MM.1S (cell line): ENCODE measurements at regions not wholly inside any gene's neighbourhood (a gene's known extent, or its start where the extent isn't known, plus 50 kb on each side); places are given as distances from the start of the nearest gene placed in this dataset.
A peak's percentile ranks its signal among the peaks of the same experiment; 100 is the strongest.

ENCODE experiments used
- DNase-seq: peaks from one replicate; pipeline ENCODE4 v3.0.0-alpha.2; 2015
- H2AFZ ChIP-seq: fragments of 300-600 bp; sonication (generic); 2 replicates; pipeline ENCODE4 v1.6.0; 2016; ENCODE audit warnings: antibody characterized with exemption, low read length
- H3F3A ChIP-seq: fragments of 300-600 bp; sonication (generic); 2 replicates; pipeline ENCODE4 v1.6.1; 2016; ENCODE audit warnings: mild to moderate bottlenecking, antibody characterized with exemption, low read length, moderate library complexity, mixed read lengths; ENCODE audit not compliant: insufficient read depth
- H3K27ac ChIP-seq: fragments of 300-600 bp; sonication (generic); 2 replicates; pipeline ENCODE4 v1.5.1; 2016; ENCODE audit warnings: mild to moderate bottlenecking, low read length
- H3K27me3 ChIP-seq: fragments of 300-600 bp; sonication (generic); replicated peaks from 2 replicates; pipeline ENCODE4 v1.6.0; 2016; ENCODE audit warnings: low read length; ENCODE audit not compliant: insufficient read depth
- H3K36me3 ChIP-seq: fragments of 300-600 bp; sonication (generic); replicated peaks from 2 replicates; pipeline ENCODE4 v1.6.1; 2016; ENCODE audit warnings: mild to moderate bottlenecking, low read length, mixed read lengths; ENCODE audit not compliant: insufficient read depth
- H3K4me1 ChIP-seq: fragments of 300-600 bp; sonication (generic); 2 replicates; pipeline ENCODE4 v1.6.1; 2016; ENCODE audit warnings: low read length, mixed read lengths
- H3K4me2 ChIP-seq: fragments of 300-600 bp; sonication (generic); 2 replicates; pipeline ENCODE4 v1.6.0; 2016; ENCODE audit warnings: low read depth, low read length
- H3K4me3 ChIP-seq: fragments of 300-600 bp; sonication (generic); 2 replicates; pipeline ENCODE4 v1.5.1; 2016; ENCODE audit warnings: low read length, mixed read lengths
- H3K79me2 ChIP-seq: fragments of 300-600 bp; sonication (generic); 2 replicates; pipeline ENCODE4 v1.6.1; 2016; ENCODE audit warnings: mixed run types, low read length, mixed read lengths
- H3K9ac ChIP-seq: fragments of 300-600 bp; sonication (generic); 2 replicates; pipeline ENCODE4 v1.6.1; 2016; ENCODE audit warnings: low read length, mixed read lengths
- H3K9me2 ChIP-seq: fragments of 300-600 bp; sonication (generic); replicated peaks from 2 replicates; pipeline ENCODE4 v1.6.1; 2016; ENCODE audit warnings: mild to moderate bottlenecking, low read length, mixed read lengths; ENCODE audit not compliant: insufficient read depth
- H3K9me3 ChIP-seq: fragments of 300-600 bp; sonication (generic); replicated peaks from 2 replicates; pipeline ENCODE4 v1.6.1; 2016; ENCODE audit warnings: mild to moderate bottlenecking, low read length, mixed read lengths; ENCODE audit not compliant: insufficient read depth
- H4K20me1 ChIP-seq: fragments of 300-600 bp; sonication (generic); 2 replicates; pipeline ENCODE4 v1.6.1; 2016; ENCODE audit warnings: mild to moderate bottlenecking, low read length, moderate library complexity, mixed read lengths; ENCODE audit not compliant: insufficient read depth
- CTCF ChIP-seq: fragments of 300-600 bp; sonication (generic); IDR thresholded peaks from 2 replicates; pipeline ENCODE4 v1.5.1; 2016; ENCODE audit warnings: antibody characterized with exemption, low read length, mixed read lengths
- EZH2 ChIP-seq: fragments of 300-600 bp; sonication (generic); optimal IDR thresholded peaks from 2 replicates; pipeline ENCODE3; 2017; ENCODE audit warnings: low read depth, mild to moderate bottlenecking, antibody characterized with exemption, low read length, mixed read lengths
- EZH2phosphoT487 ChIP-seq: fragments of 300-600 bp; sonication (generic); IDR thresholded peaks from 2 replicates; pipeline ENCODE4 v1.6.1; 2018; ENCODE audit warnings: antibody characterized with exemption, low read length

GRCh38 chr3:18258492-18258891 is 166.6 kb downstream of the SATB1 start:
- TF ChIP-seq EZH2phosphoT487 (no peak), EZH2 (no peak), CTCF (no peak)
- H3K27me3 ChIP-seq, result no peaks in the 10 kb centered on the region

GRCh38 chr3:18252578-18252977 is 172.6 kb downstream of the SATB1 start:
- DNase-seq, result no peak
- H3F3A ChIP-seq, result no peaks in the 10 kb centered on the region
- no peak overlapping the region for H3K9ac ChIP-seq
- no peaks in the 10 kb centered on the region for H3K9me2 ChIP-seq
- H3K4me3 ChIP-seq, result no peak overlapping the region
- H3K4me1 ChIP-seq, result no peaks in the 10 kb centered on the region
- H4K20me1 ChIP-seq, result no peaks in the 10 kb centered on the region
- no peaks in the 10 kb centered on the region for H3K27me3 ChIP-seq
- H3K79me2 ChIP-seq, result no peaks in the 10 kb centered on the region
- H3K4me2 ChIP-seq, result no peak overlapping the region
- H2AFZ ChIP-seq, result no peak overlapping the region
- no peaks in the 10 kb centered on the region for H3K9me3 ChIP-seq
- no peaks in the 10 kb centered on the region for H3K36me3 ChIP-seq
- H3K27ac ChIP-seq, result no peak overlapping the region
- no peak for TF ChIP-seq EZH2
- no peak for TF ChIP-seq EZH2phosphoT487

More at GRCh38 chr3:18258492-18258891, 166.6 kb downstream of the SATB1 start:
- no peaks in the 10 kb centered on the region for H3K4me1 ChIP-seq
- H3K9me3 ChIP-seq, result no peaks in the 10 kb centered on the region
- H3K36me3 ChIP-seq, result no peaks in the 10 kb centered on the region
- H3K27ac ChIP-seq, result no peak overlapping the region
- no peaks in the 10 kb centered on the region for H3K9me2 ChIP-seq
- no peak overlapping the region for H3K4me3 ChIP-seq
- no peaks in the 10 kb centered on the region for H4K20me1 ChIP-seq
- DNase-seq, result peak; percentile 62
- H3F3A ChIP-seq, result no peaks in the 10 kb centered on the region
- no peak overlapping the region for H3K9ac ChIP-seq
- H3K4me2 ChIP-seq, result no peak overlapping the region
- no peaks in the 10 kb centered on the region for H3K79me2 ChIP-seq
- no peak overlapping the region for H2AFZ ChIP-seq

- Histone ChIP-seq H3K4me1 (peaks cover 4% of the 10 kb centered on the region), H3K79me2 (no peaks in the 10 kb centered on the region), H3K9ac (no peak overlapping the region), H3K36me3 (no peaks in the 10 kb centered on the region), H3K4me2 (no peak overlapping the region), H4K20me1 (no peaks in the 10 kb centered on the region), H2AFZ (no peak overlapping the region), H3K27ac (no peak overlapping the region), H3K4me3 (no peak overlapping the region), H3K9me2 (no peaks in the 10 kb centered on the region), H3F3A (no peaks in the 10 kb centered on the region), H3K9me3 (no peaks in the 10 kb centered on the region), H3K27me3 (no peaks in the 10 kb centered on the region)
- TF ChIP-seq EZH2phosphoT487 (no peak), EZH2 (no peak), CTCF (no peak)
- no peak for DNase-seq
Observed at GRCh38 chr3:18250991-18251390, 174.1 kb downstream of the SATB1 start.

- Histone ChIP-seq H3K9ac (no peak overlapping the region), H3K9me3 (no peaks in the 10 kb centered on the region), H3K27me3 (peaks cover 7% of the 10 kb centered on the region), H3K4me3 (no peak overlapping the region), H3K9me2 (no peaks in the 10 kb centered on the region), H3K4me1 (peaks cover 14% of the 10 kb centered on the region), H4K20me1 (no peaks in the 10 kb centered on the region), H3F3A (no peaks in the 10 kb centered on the region), H3K79me2 (no peaks in the 10 kb centered on the region), H3K36me3 (no peaks in the 10 kb centered on the region), H2AFZ (no peak overlapping the region), H3K4me2 (no peak overlapping the region), H3K27ac (no peak overlapping the region)
- DNase-seq, result no peak
- TF ChIP-seq EZH2, result no peak
- TF ChIP-seq EZH2phosphoT487, result no peak
- no peak for TF ChIP-seq CTCF
Observed at GRCh38 chr3:18249126-18249525, 176.0 kb downstream of the SATB1 start.
